ENCODE measurements at regions not wholly inside any gene's neighbourhood (a gene's known extent, or its start where the extent isn't known, plus 50 kb on each side); places are given as distances from the start of the nearest gene placed in this dataset.

DNA sequence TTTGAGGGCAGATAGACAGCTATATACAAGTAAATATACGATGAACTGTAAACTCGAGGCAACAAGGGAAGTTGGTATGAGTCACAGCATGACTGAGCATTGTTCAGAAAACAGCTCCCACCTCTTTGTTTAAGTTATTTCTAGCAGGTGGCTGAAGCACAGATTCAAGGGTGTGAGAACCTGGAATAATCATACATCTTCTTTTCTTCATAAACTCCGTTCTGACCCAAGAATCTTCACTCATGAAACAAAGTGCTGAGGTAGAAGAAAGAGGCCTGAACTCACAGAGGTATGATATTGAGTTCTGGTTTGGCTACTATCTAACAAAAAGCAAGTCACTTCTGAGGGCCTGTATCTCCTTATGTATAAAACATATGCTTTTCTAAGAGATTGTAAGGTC, 364.1 kb upstream of the KITLG start:
- TF ChIP-seq, protein P1, sequence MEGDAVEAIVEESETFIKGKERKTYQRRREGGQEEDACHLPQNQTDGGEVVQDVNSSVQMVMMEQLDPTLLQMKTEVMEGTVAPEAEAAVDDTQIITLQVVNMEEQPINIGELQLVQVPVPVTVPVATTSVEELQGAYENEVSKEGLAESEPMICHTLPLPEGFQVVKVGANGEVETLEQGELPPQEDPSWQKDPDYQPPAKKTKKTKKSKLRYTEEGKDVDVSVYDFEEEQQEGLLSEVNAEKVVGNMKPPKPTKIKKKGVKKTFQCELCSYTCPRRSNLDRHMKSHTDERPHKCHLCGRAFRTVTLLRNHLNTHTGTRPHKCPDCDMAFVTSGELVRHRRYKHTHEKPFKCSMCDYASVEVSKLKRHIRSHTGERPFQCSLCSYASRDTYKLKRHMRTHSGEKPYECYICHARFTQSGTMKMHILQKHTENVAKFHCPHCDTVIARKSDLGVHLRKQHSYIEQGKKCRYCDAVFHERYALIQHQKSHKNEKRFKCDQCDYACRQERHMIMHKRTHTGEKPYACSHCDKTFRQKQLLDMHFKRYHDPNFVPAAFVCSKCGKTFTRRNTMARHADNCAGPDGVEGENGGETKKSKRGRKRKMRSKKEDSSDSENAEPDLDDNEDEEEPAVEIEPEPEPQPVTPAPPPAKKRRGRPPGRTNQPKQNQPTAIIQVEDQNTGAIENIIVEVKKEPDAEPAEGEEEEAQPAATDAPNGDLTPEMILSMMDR (IDR thresholded peaks at IDR 0.05): no peak
- TF ChIP-seq POLR2A (IDR thresholded peaks at IDR 0.05): no peak
- no peak for TF ChIP-seq EP300 (IDR thresholded peaks at IDR 0.05)
- intact Hi-C loops (cut with DNase I): no loop called here
- H3K4me3 ChIP-seq: no peak overlapping the region
- H3K27me3 ChIP-seq: no peaks in the 10 kb centered on the region
- 75 to 85% (median 84%) methylated on average over 3 of the region's 3 CpGs for WGBS, 3 donors
- H3K27ac ChIP-seq: no peak overlapping the region
- H3K9me3 ChIP-seq: no peaks in the 10 kb centered on the region
- H3K4me1 ChIP-seq (ENCODE audit: insufficient read depth): no peaks in the 10 kb centered on the region
- no peaks in the 10 kb centered on the region for H3K36me3 ChIP-seq
- DNase-seq: no peak

DNA sequence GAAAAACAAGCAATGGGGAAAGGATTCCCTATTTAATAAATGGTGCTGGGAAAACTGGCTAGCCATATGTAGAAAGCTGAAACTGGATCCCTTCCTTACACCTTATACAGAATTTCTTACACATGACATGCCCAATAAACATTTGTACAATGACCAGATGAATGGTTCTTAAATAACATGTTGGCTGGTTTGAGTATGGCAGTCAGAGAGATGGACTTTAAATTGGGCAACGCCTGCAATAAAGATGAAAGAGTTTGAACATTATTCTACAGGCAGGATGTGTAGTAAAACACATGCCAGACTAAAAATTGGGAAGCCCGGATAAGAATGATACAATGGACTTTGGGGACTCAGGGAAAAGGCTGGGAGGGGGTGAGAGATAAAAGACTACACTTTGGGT, 360.6 kb upstream of the KITLG start:
- Histone ChIP-seq H3K9me3 (no peaks in the 10 kb centered on the region), H3K4me1 (ENCODE audit: insufficient read depth) (no peaks in the 10 kb centered on the region), H3K4me3 (no peak overlapping the region), H3K27ac (no peak overlapping the region), H3K36me3 (no peaks in the 10 kb centered on the region), H3K27me3 (no peaks in the 10 kb centered on the region)
- 97 to 100% (median 97%) methylated on average over 2 of the region's 2 CpGs for WGBS, 3 donors
- intact Hi-C loops (cut with DNase I): no loop called here
- DNase-seq: no peak
- TF ChIP-seq EP300 (IDR thresholded peaks at IDR 0.05) (no peak), POLR2A (IDR thresholded peaks at IDR 0.05) (no peak)
- TF ChIP-seq, protein P1 (IDR thresholded peaks at IDR 0.05): no peak

DNA sequence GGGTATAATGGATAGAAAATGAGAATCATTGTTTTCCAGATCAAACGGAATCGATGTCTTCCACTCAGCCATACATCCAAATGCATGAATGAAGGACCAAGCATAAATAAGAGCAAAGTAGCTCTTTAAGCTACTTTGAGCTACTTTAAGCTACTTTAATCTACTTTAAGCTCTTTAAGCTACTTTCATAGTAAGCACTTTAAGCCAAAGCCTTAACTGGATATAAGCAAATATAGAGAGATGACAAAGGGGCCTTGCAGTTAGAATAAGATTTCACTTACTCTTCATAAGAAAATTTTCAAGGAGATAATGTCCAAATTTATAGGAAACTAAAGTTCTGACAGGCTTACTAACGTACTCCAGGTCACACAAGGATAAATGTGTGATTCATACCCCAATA, 355.6 kb upstream of the KITLG start:
- no peak for DNase-seq
- intact Hi-C loops (cut with DNase I): no loop called here
- no peaks in the 10 kb centered on the region for H3K36me3 ChIP-seq
- no peaks in the 10 kb centered on the region for H3K27me3 ChIP-seq
- H3K4me1 ChIP-seq (ENCODE audit: insufficient read depth): no peaks in the 10 kb centered on the region
- no peak overlapping the region for H3K27ac ChIP-seq
- H3K9me3 ChIP-seq: no peaks in the 10 kb centered on the region
- WGBS, 3 donors: 85 to 88% (median 87%) methylated on average over 3 of the region's 3 CpGs
- H3K4me3 ChIP-seq: no peak overlapping the region
- TF ChIP-seq EP300 (IDR thresholded peaks at IDR 0.05) (no peak), POLR2A (IDR thresholded peaks at IDR 0.05) (no peak)
- TF ChIP-seq, protein P1 (IDR thresholded peaks at IDR 0.05): no peak

DNA sequence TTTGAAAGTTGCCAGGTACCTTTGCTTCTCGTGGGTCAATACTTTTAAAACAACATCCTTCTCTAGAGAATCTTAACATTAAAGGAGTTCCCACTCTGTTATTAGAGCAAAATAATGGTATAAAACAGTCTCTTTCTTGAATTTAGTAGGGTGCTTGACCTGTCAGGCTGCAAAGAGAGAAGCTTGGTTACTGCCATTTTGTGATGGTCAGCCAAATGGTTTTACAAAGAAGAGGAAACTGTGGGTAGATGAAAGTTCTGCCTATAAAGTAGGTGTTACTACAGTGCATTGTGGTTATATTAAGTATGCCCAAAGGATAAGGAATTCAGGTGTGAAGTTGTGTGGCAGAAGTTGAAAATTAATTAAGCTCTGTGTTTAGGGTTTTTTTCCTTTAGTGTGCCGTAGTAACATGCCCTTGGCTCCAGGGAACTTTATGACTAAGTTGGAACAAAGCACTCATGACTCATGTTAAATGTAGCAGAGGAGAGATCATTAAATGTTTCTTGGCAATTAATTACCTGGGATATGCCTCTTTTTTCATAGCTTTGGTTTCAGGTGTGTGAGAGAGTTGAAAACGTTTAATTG, 354.0 kb upstream of the KITLG start:
- no peak overlapping the region for H3K27ac ChIP-seq
- no peak for TF ChIP-seq POLR2A (IDR thresholded peaks at IDR 0.05)
- no peak for TF ChIP-seq EP300 (IDR thresholded peaks at IDR 0.05)
- TF ChIP-seq, protein P1 (IDR thresholded peaks at IDR 0.05): no peak
- 77 to 80% (median 78%) methylated on average over 3 of the region's 3 CpGs for WGBS, 3 donors

More for the DNA sequence above, 354.0 kb upstream of the KITLG start:
- no peaks in the 10 kb centered on the region for H3K9me3 ChIP-seq
- H3K4me1 ChIP-seq (ENCODE audit: insufficient read depth): no peaks in the 10 kb centered on the region
- DNase-seq: no peak
- H3K27me3 ChIP-seq: no peaks in the 10 kb centered on the region
- no peaks in the 10 kb centered on the region for H3K36me3 ChIP-seq
- no peak overlapping the region for H3K4me3 ChIP-seq
- intact Hi-C loops (cut with DNase I): no loop called here

Data from ovary (tissue), 7 donors.